HEK293 (cell line): ENCODE measurements at regions not wholly inside any gene's neighbourhood (a gene's known extent, or its start where the extent isn't known, plus 50 kb on each side); places are given as distances from the start of the nearest gene placed in this dataset.

ENCODE experiments used
- CTCF ChIA-PET: fragments of 350-600 bp; formaldehyde crosslinking; extraction: SDS; loops from one replicate; lab custom pipeline; 2021; ENCODE audit warnings: antibody characterized with exemption; lab: Yijun Ruan, JAX
- POLR2A ChIA-PET: fragments of 300-600 bp; formaldehyde crosslinking; extraction: SDS; loops from one replicate; lab custom pipeline; 2020; ENCODE audit warnings: antibody characterized with exemption, inconsistent platforms; lab: Yijun Ruan, JAX
- H3K27ac ChIP-seq: fragments of 200-500 bp; sonication (Bioruptor generic); 2 replicates; pipeline ENCODE4 v1.5.1; 2014; ENCODE audit warnings: low read depth, low read length, control low read depth, inconsistent platforms; ENCODE audit errors: extremely low read depth
- H3K36me3 ChIP-seq, 2 experiments: fragments of 200-500 bp in 1 of 2; sonication (Bioruptor generic) in 1 of 2; 1 replicate in 1 of 2; 2 replicates in 1 of 2; pipeline ENCODE4 v1.5.1; 2014 to 2017; ENCODE audit warnings: inconsistent platforms in 2 of 2, low read length in 2 of 2; ENCODE audit not compliant: control insufficient read depth in 2 of 2, insufficient read depth in 1 of 2
- H3K4me1 ChIP-seq: fragments of 200-500 bp; sonication (Bioruptor generic); 2 replicates; pipeline ENCODE4 v1.5.1; 2014; ENCODE audit warnings: mild to moderate bottlenecking, low read length, inconsistent platforms; ENCODE audit not compliant: control insufficient read depth, insufficient read depth
- H3K4me3 ChIP-seq: 2 replicates; pipeline ENCODE4 v1.5.1; 2011; ENCODE audit warnings: low read depth, mild to moderate bottlenecking, control low read depth, low read length, moderate library complexity
- H3K9me3 ChIP-seq: fragments of 200-500 bp; sonication (Bioruptor generic); 2 replicates; pipeline ENCODE4 v1.5.1; 2014; ENCODE audit warnings: low read depth, low read length, inconsistent platforms; ENCODE audit not compliant: control insufficient read depth, insufficient read depth
- BCL11A ChIP-seq: fragments of 450-650 bp; formaldehyde crosslinking; IDR thresholded peaks from 2 replicates; pipeline ENCODE4 v1.5.1; 2016; ENCODE audit warnings: low read depth, missing biosample characterization, missing genetic modification characterization
- FEZF1 ChIP-seq: fragments of 450-650 bp; formaldehyde crosslinking; IDR thresholded peaks from 2 replicates; pipeline ENCODE4 v1.5.1; 2016; ENCODE audit warnings: missing biosample characterization, missing genetic modification characterization
- HIC1 ChIP-seq: fragments of 450-650 bp; formaldehyde crosslinking; IDR thresholded peaks from 2 replicates; pipeline ENCODE4 v1.5.1; 2016; ENCODE audit warnings: missing biosample characterization, missing genetic modification characterization
- KLF9 ChIP-seq: fragments of 450-650 bp; formaldehyde crosslinking; IDR thresholded peaks from 2 replicates; pipeline ENCODE4 v1.5.1; 2016; ENCODE audit warnings: missing biosample characterization, missing genetic modification characterization, low read depth
- MEIS1 ChIP-seq: sonication (generic); formaldehyde crosslinking; IDR thresholded peaks from 2 replicates; pipeline ENCODE4 v1.8.1; 2022; ENCODE audit warnings: missing genetic modification reagents, mild to moderate bottlenecking, borderline replicate concordance
- RBAK ChIP-seq: fragments of 450-650 bp; formaldehyde crosslinking; IDR thresholded peaks from 2 replicates; pipeline ENCODE4 v1.5.1; 2016; ENCODE audit warnings: missing biosample characterization, missing genetic modification characterization
- REPIN1 ChIP-seq: fragments of 450-650 bp; formaldehyde crosslinking; IDR thresholded peaks from 2 replicates; pipeline ENCODE4 v1.5.1; 2017; ENCODE audit warnings: missing biosample characterization, missing genetic modification characterization, low read depth
- WT1 ChIP-seq: fragments of 450-650 bp; formaldehyde crosslinking; IDR thresholded peaks from 2 replicates; pipeline ENCODE4 v1.5.1; 2016; ENCODE audit warnings: missing biosample characterization, missing genetic modification characterization
- ZBTB21 ChIP-seq: fragments of 450-650 bp; formaldehyde crosslinking; IDR thresholded peaks from 2 replicates; pipeline ENCODE4 v1.5.1; 2017; ENCODE audit warnings: missing biosample characterization, missing genetic modification characterization
- ZNF138 ChIP-seq: fragments of 450-650 bp; formaldehyde crosslinking; IDR thresholded peaks from 2 replicates; pipeline ENCODE4 v1.5.1; 2016; ENCODE audit warnings: missing biosample characterization, missing genetic modification characterization, borderline replicate concordance
- ZNF155 ChIP-seq: fragments of 450-650 bp; formaldehyde crosslinking; IDR thresholded peaks from 2 replicates; pipeline ENCODE4 v1.5.1; 2016; ENCODE audit warnings: missing biosample characterization, missing genetic modification characterization
- ZNF16 ChIP-seq: fragments of 450-650 bp; formaldehyde crosslinking; IDR thresholded peaks from 2 replicates; pipeline ENCODE4 v1.5.1; 2016; ENCODE audit warnings: low read depth, missing biosample characterization, missing genetic modification characterization
- ZNF2 ChIP-seq: fragments of 450-650 bp; formaldehyde crosslinking; IDR thresholded peaks from 2 replicates; pipeline ENCODE4 v1.5.1; 2016; ENCODE audit warnings: missing biosample characterization, missing genetic modification characterization
- ZNF211 ChIP-seq: fragments of 450-650 bp; formaldehyde crosslinking; IDR thresholded peaks from 2 replicates; pipeline ENCODE4 v1.5.1; 2016; ENCODE audit warnings: low read depth, missing biosample characterization, missing genetic modification characterization
- ZNF221 ChIP-seq: fragments of 450-650 bp; formaldehyde crosslinking; IDR thresholded peaks from 2 replicates; pipeline ENCODE4 v1.5.1; 2017; ENCODE audit warnings: missing biosample characterization, missing genetic modification characterization, borderline replicate concordance
- ZNF223 ChIP-seq: fragments of 450-650 bp; formaldehyde crosslinking; IDR thresholded peaks from 2 replicates; pipeline ENCODE4 v1.5.1; 2016; ENCODE audit warnings: missing biosample characterization, missing genetic modification characterization
- ZNF311 ChIP-seq: fragments of 450-650 bp; formaldehyde crosslinking; IDR thresholded peaks from 2 replicates; pipeline ENCODE4 v1.5.1; 2017; ENCODE audit warnings: missing biosample characterization, missing genetic modification characterization, borderline replicate concordance
- ZNF335 ChIP-seq: fragments of 450-650 bp; formaldehyde crosslinking; conservative IDR thresholded peaks from 2 replicates; pipeline ENCODE4 v1.5.1; 2016; ENCODE audit warnings: missing biosample characterization, missing genetic modification characterization
- ZNF350 ChIP-seq: fragments of 450-650 bp; formaldehyde crosslinking; IDR thresholded peaks from 2 replicates; pipeline ENCODE4 v1.5.0; 2017; ENCODE audit warnings: missing biosample characterization, mild to moderate bottlenecking, missing genetic modification characterization
- ZNF404 ChIP-seq: fragments of 450-650 bp; formaldehyde crosslinking; IDR thresholded peaks from 2 replicates; pipeline ENCODE4 v1.5.1; 2017; ENCODE audit warnings: missing biosample characterization, missing genetic modification characterization
- ZNF416 ChIP-seq: fragments of 450-650 bp; formaldehyde crosslinking; IDR thresholded peaks from 2 replicates; pipeline ENCODE4 v1.5.1; 2016; ENCODE audit warnings: missing biosample characterization, missing genetic modification characterization
- ZNF473 ChIP-seq: fragments of 450-650 bp; formaldehyde crosslinking; IDR thresholded peaks from 2 replicates; pipeline ENCODE4 v1.5.1; 2017; ENCODE audit warnings: missing biosample characterization, missing genetic modification characterization
- ZNF48 ChIP-seq: fragments of 450-650 bp; formaldehyde crosslinking; IDR thresholded peaks from 2 replicates; pipeline ENCODE4 v1.5.1; 2016; ENCODE audit warnings: missing biosample characterization, missing genetic modification characterization
- ZNF514 ChIP-seq: fragments of 450-650 bp; formaldehyde crosslinking; IDR thresholded peaks from 2 replicates; pipeline ENCODE4 v1.5.1; 2016; ENCODE audit warnings: missing biosample characterization, missing genetic modification characterization
- ZNF558 ChIP-seq: fragments of 450-650 bp; formaldehyde crosslinking; IDR thresholded peaks from 2 replicates; pipeline ENCODE4 v1.5.1; 2016; ENCODE audit warnings: missing biosample characterization, missing genetic modification characterization
- ZNF571 ChIP-seq: fragments of 450-650 bp; formaldehyde crosslinking; IDR thresholded peaks from 2 replicates; pipeline ENCODE4 v1.5.0; 2017; ENCODE audit warnings: missing biosample characterization, missing genetic modification characterization
- ZNF843 ChIP-seq: fragments of 450-650 bp; formaldehyde crosslinking; IDR thresholded peaks from 2 replicates; pipeline ENCODE4 v1.5.1; 2016; ENCODE audit warnings: missing biosample characterization, missing genetic modification characterization
- TF ChIP-seq, protein P1 (sequence below): fragments of 450-650 bp; formaldehyde crosslinking; IDR thresholded peaks from 2 replicates; pipeline ENCODE4 v1.5.1; 2017; ENCODE audit warnings: missing biosample characterization, missing genetic modification characterization
- TF ChIP-seq, protein P2 (sequence below): fragments of 450-650 bp; formaldehyde crosslinking; IDR thresholded peaks from 2 replicates; pipeline ENCODE4 v1.5.1; 2016; ENCODE audit warnings: missing biosample characterization, missing genetic modification characterization

- Histone ChIP-seq H3K4me3 (no peak overlapping the region), H3K27ac (no peak overlapping the region), H3K4me1 (no peaks in the 10 kb centered on the region), H3K9me3 (no peaks in the 10 kb centered on the region), H3K36me3 (no peaks in the 10 kb centered on the region)
- no peak for TF ChIP-seq ZNF223
- TF ChIP-seq, protein P1, sequence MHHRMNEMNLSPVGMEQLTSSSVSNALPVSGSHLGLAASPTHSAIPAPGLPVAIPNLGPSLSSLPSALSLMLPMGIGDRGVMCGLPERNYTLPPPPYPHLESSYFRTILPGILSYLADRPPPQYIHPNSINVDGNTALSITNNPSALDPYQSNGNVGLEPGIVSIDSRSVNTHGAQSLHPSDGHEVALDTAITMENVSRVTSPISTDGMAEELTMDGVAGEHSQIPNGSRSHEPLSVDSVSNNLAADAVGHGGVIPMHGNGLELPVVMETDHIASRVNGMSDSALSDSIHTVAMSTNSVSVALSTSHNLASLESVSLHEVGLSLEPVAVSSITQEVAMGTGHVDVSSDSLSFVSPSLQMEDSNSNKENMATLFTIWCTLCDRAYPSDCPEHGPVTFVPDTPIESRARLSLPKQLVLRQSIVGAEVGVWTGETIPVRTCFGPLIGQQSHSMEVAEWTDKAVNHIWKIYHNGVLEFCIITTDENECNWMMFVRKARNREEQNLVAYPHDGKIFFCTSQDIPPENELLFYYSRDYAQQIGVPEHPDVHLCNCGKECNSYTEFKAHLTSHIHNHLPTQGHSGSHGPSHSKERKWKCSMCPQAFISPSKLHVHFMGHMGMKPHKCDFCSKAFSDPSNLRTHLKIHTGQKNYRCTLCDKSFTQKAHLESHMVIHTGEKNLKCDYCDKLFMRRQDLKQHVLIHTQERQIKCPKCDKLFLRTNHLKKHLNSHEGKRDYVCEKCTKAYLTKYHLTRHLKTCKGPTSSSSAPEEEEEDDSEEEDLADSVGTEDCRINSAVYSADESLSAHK (tag by site-specific recombination) = no peak
- TF ChIP-seq ZNF211 = no peak
- no peak for TF ChIP-seq ZNF514
- no peak for TF ChIP-seq MEIS1 (CRISPR knock-in tag)
- no peak for TF ChIP-seq ZNF48 (tag by site-specific recombination)
- TF ChIP-seq ZNF571 (tag by site-specific recombination) = no peak
- TF ChIP-seq RBAK (tag by site-specific recombination) = no peak
- no peak for TF ChIP-seq FEZF1 (tag by site-specific recombination)
- no peak for TF ChIP-seq KLF9 (tag by site-specific recombination)
- no peak for TF ChIP-seq ZNF558 (tag by site-specific recombination)
- TF ChIP-seq ZNF350 (tag by site-specific recombination) = no peak
- TF ChIP-seq, protein P2, sequence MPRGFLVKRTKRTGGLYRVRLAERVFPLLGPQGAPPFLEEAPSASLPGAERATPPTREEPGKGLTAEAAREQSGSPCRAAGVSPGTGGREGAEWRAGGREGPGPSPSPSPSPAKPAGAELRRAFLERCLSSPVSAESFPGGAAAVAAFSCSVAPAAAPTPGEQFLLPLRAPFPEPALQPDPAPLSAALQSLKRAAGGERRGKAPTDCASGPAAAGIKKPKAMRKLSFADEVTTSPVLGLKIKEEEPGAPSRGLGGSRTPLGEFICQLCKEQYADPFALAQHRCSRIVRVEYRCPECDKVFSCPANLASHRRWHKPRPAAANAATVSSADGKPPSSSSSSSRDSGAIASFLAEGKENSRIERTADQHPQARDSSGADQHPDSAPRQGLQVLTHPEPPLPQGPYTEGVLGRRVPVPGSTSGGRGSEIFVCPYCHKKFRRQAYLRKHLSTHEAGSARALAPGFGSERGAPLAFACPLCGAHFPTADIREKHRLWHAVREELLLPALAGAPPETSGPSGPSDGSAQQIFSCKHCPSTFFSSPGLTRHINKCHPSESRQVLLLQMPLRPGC (tag by site-specific recombination) = no peak
- TF ChIP-seq HIC1 = no peak
- no peak for TF ChIP-seq ZNF473 (tag by site-specific recombination)
- no peak for TF ChIP-seq WT1 (tag by site-specific recombination)
- TF ChIP-seq ZNF16 (tag by site-specific recombination) = no peak
- TF ChIP-seq ZNF138 (tag by site-specific recombination) = no peak
- CTCF ChIA-PET = no interaction called here
- POLR2A ChIA-PET = no interaction called here
These were observed 1851.3 kb upstream of the PCDH7 start for GRCh38 chr4:28868841-28869240.

GRCh38 chr4:28879178-28879577, 1841.0 kb upstream of the PCDH7 start:
- TF ChIP-seq ZNF335 (tag by site-specific recombination) = no peak
- no peak for TF ChIP-seq BCL11A (tag by site-specific recombination)
- no peak for TF ChIP-seq ZNF221 (tag by site-specific recombination)
- no peak for TF ChIP-seq ZNF404
- TF ChIP-seq REPIN1 (tag by site-specific recombination) = no peak
- TF ChIP-seq ZNF416 (tag by site-specific recombination) = no peak
- TF ChIP-seq ZNF311 (tag by site-specific recombination) = no peak
- no peak for TF ChIP-seq ZNF2 (tag by site-specific recombination)
- TF ChIP-seq ZBTB21 (tag by site-specific recombination) = no peak
- no peak for TF ChIP-seq ZNF843 (tag by site-specific recombination)
- TF ChIP-seq ZNF155 = no peak
- Histone ChIP-seq H3K4me1 (no peaks in the 10 kb centered on the region), H3K27ac (no peak overlapping the region), H3K36me3 (no peaks in the 10 kb centered on the region), H3K4me3 (no peak overlapping the region), H3K9me3 (no peaks in the 10 kb centered on the region)
- POLR2A ChIA-PET = no interaction called here
- CTCF ChIA-PET = no interaction called here
